ENCODE measurements at regions not wholly inside any gene's neighbourhood (a gene's known extent, or its start where the extent isn't known, plus 50 kb on each side); places are given as distances from the start of the nearest gene placed in this dataset.

GRCh38 chr7:80288175-80289122 is 153.8 kb downstream of the GNAI1 start:
- Histone ChIP-seq H3K4me2 (ENCODE audit: control insufficient read depth, extremely low read depth, insufficient read depth, low read depth, low read length) (no peak overlapping the region), H3K9me1 (ENCODE audit: control insufficient read depth, extremely low read depth, insufficient read depth, low read length) (no peaks in the 10 kb centered on the region), H3K9me3 (ENCODE audit: control insufficient read depth, low read depth, low read length) (no peaks in the 10 kb centered on the region), H3K9ac (ENCODE audit: control insufficient read depth, extremely low read depth, insufficient read depth, low read length) (no peak overlapping the region), H3K79me2 (ENCODE audit: control insufficient read depth, insufficient read depth, low read length) (no peaks in the 10 kb centered on the region), H3K36me3 (ENCODE audit: control insufficient read depth in 2 of 2, extremely low read depth in 1 of 2, insufficient read depth in 2 of 2, low read length in 2 of 2) (no peaks in the 10 kb centered on the region), H3K4me1 (ENCODE audit: control insufficient read depth, extremely low read depth, insufficient read depth, low read length) (peaks cover 3% of the 10 kb centered on the region), H2AFZ (ENCODE audit: control insufficient read depth, low read length) (no peak overlapping the region), H3K27ac (ENCODE audit: control insufficient read depth, insufficient read depth, low read length) (no peak overlapping the region), H3K27me3 (ENCODE audit: control insufficient read depth, extremely low read depth, insufficient read depth, low read length) (no peaks in the 10 kb centered on the region), H3K4me3 (ENCODE audit: control insufficient read depth in 2 of 3, extremely low read depth in 1 of 3, insufficient read depth in 2 of 3, low read depth in 1 of 3, low read length in 3 of 3) (no peak overlapping the region), H4K20me1 (ENCODE audit: control insufficient read depth, extremely low read depth, insufficient read depth, low read length) (no peaks in the 10 kb centered on the region)
- TF ChIP-seq, protein P1, sequence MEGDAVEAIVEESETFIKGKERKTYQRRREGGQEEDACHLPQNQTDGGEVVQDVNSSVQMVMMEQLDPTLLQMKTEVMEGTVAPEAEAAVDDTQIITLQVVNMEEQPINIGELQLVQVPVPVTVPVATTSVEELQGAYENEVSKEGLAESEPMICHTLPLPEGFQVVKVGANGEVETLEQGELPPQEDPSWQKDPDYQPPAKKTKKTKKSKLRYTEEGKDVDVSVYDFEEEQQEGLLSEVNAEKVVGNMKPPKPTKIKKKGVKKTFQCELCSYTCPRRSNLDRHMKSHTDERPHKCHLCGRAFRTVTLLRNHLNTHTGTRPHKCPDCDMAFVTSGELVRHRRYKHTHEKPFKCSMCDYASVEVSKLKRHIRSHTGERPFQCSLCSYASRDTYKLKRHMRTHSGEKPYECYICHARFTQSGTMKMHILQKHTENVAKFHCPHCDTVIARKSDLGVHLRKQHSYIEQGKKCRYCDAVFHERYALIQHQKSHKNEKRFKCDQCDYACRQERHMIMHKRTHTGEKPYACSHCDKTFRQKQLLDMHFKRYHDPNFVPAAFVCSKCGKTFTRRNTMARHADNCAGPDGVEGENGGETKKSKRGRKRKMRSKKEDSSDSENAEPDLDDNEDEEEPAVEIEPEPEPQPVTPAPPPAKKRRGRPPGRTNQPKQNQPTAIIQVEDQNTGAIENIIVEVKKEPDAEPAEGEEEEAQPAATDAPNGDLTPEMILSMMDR (optimal IDR thresholded peaks at IDR 0.05 in 1 of 3, IDR thresholded peaks at IDR 0.05 in 1 of 3, conservative IDR thresholded peaks at IDR 0.05 in 1 of 3; ENCODE audit: extremely low read depth in 1 of 3, insufficient read depth in 2 of 3, low read length in 3 of 3) = no peak
- no peak for TF ChIP-seq EZH2 (IDR thresholded peaks at IDR 0.05; ENCODE audit: low read length)
- DNase-seq (ENCODE audit: low read depth, low spot score) (no peak), FAIRE-seq (no peak)
- dilution Hi-C loops (cut with MboI; ENCODE audit: extremely low pct_ligation_motif_present, low sequenced_read_pairs) = no loop called here

- Histone ChIP-seq H3K9ac (ENCODE audit: control insufficient read depth, extremely low read depth, insufficient read depth, low read length) (no peak overlapping the region), H3K4me3 (ENCODE audit: control insufficient read depth in 2 of 3, extremely low read depth in 1 of 3, insufficient read depth in 2 of 3, low read depth in 1 of 3, low read length in 3 of 3) (no peak overlapping the region), H3K4me2 (ENCODE audit: control insufficient read depth, extremely low read depth, insufficient read depth, low read depth, low read length) (no peak overlapping the region), H3K36me3 (ENCODE audit: control insufficient read depth in 2 of 2, extremely low read depth in 1 of 2, insufficient read depth in 2 of 2, low read length in 2 of 2) (no peaks in the 10 kb centered on the region), H3K27me3 (ENCODE audit: control insufficient read depth, extremely low read depth, insufficient read depth, low read length) (no peaks in the 10 kb centered on the region), H3K9me1 (ENCODE audit: control insufficient read depth, extremely low read depth, insufficient read depth, low read length) (no peaks in the 10 kb centered on the region), H3K4me1 (ENCODE audit: control insufficient read depth, extremely low read depth, insufficient read depth, low read length) (peaks cover 3% of the 10 kb centered on the region), H3K27ac (ENCODE audit: control insufficient read depth, insufficient read depth, low read length) (no peak overlapping the region), H2AFZ (ENCODE audit: control insufficient read depth, low read length) (no peak overlapping the region), H3K9me3 (ENCODE audit: control insufficient read depth, low read depth, low read length) (no peaks in the 10 kb centered on the region), H3K79me2 (ENCODE audit: control insufficient read depth, insufficient read depth, low read length) (no peaks in the 10 kb centered on the region), H4K20me1 (ENCODE audit: control insufficient read depth, extremely low read depth, insufficient read depth, low read length) (no peaks in the 10 kb centered on the region)
- dilution Hi-C loops (cut with MboI; ENCODE audit: extremely low pct_ligation_motif_present, low sequenced_read_pairs) = no loop called here
- FAIRE-seq (no peak), DNase-seq (ENCODE audit: low read depth, low spot score) (no peak)
- no peak for TF ChIP-seq EZH2 (IDR thresholded peaks at IDR 0.05; ENCODE audit: low read length)
- TF ChIP-seq, protein P1 (optimal IDR thresholded peaks at IDR 0.05 in 1 of 3, IDR thresholded peaks at IDR 0.05 in 1 of 3, conservative IDR thresholded peaks at IDR 0.05 in 1 of 3; ENCODE audit: extremely low read depth in 1 of 3, insufficient read depth in 2 of 3, low read length in 3 of 3) = no peak
These were observed 153.0 kb downstream of the GNAI1 start for GRCh38 chr7:80287400-80288174.

Data from keratinocyte (primary cell).